KG1 (cell line): ENCODE measurements at regions not wholly inside any gene's neighbourhood (a gene's known extent, or its start where the extent isn't known, plus 50 kb on each side); places are given as distances from the start of the nearest gene placed in this dataset.

Source experiments
- DNase-seq: peaks from one replicate; lab custom pipeline; 2025; lab: John Stamatoyannopoulos, UW

- DNase-seq, result no peak
These were observed 96.4 kb downstream of the FOXL3 start for GRCh38 chr7:386385-386784.

- DNase-seq, result no peak
These were observed 97.4 kb downstream of the FOXL3 start for GRCh38 chr7:387132-388022.

- DNase-seq, result no peak
These were observed 98.3 kb downstream of the FOXL3 start for GRCh38 chr7:388023-388960.

- no peak for DNase-seq
These were observed 99.2 kb downstream of the FOXL3 start for GRCh38 chr7:388961-389701.

- DNase-seq, result no peak
These were observed 100.1 kb downstream of the FOXL3 start for GRCh38 chr7:389911-390601.

- no peak for DNase-seq
These were observed 100.9 kb downstream of the FOXL3 start for GRCh38 chr7:390761-391410.

- no peak for DNase-seq
These were observed 101.5 kb downstream of the FOXL3 start for GRCh38 chr7:391411-391951.

- DNase-seq, result no peak
These were observed 102.1 kb downstream of the FOXL3 start for GRCh38 chr7:391961-392524.

- no peak for DNase-seq
These were observed 102.9 kb downstream of the FOXL3 start for GRCh38 chr7:392822-393221.

- DNase-seq, result no peak
These were observed 105.7 kb downstream of the FOXL3 start for GRCh38 chr7:395643-396042.

GRCh38 chr7:398888-399287, 108.9 kb downstream of the FOXL3 start:
- DNase-seq, result no peak

- DNase-seq, result no peak
These were observed 111.0 kb downstream of the FOXL3 start for GRCh38 chr7:400901-401485.

GRCh38 chr7:401495-401894, 111.5 kb downstream of the FOXL3 start:
- no peak for DNase-seq

- no peak for DNase-seq
These were observed 114.7 kb downstream of the PDGFA start for GRCh38 chr7:404812-405488.

GRCh38 chr7:405489-406211, 114.0 kb downstream of the PDGFA start:
- DNase-seq, result no peak

- no peak for DNase-seq
These were observed 111.7 kb downstream of the PDGFA start for GRCh38 chr7:407721-408539.

- no peak for DNase-seq
These were observed 110.8 kb downstream of the PDGFA start for GRCh38 chr7:408751-409311.
